Keratinocyte (primary cell): ENCODE measurements at regions not wholly inside any gene's neighbourhood (a gene's known extent, or its start where the extent isn't known, plus 50 kb on each side); places are given as distances from the start of the nearest gene placed in this dataset.

ENCODE experiments used
- DNase-seq: peaks from one replicate; pipeline ENCODE4 v3.0.0-alpha.2; 2011; ENCODE audit warnings: low read depth, missing footprints, low spot score
- FAIRE-seq: peaks from 2 replicates; lab custom pipeline; 2011; peaks lifted over from hg19 to GRCh38; lab: Jason Lieb, UNC
- H2AFZ ChIP-seq: 2 replicates; pipeline ENCODE4 v1.6.0; 2012; ENCODE audit warnings: low read length, control low read depth, inconsistent platforms; ENCODE audit not compliant: control insufficient read depth
- H3K27ac ChIP-seq: 2 replicates; pipeline ENCODE4 v1.5.1; 2011; ENCODE audit warnings: low read length; ENCODE audit not compliant: control insufficient read depth, insufficient read depth
- H3K27me3 ChIP-seq: 3 replicates; pipeline ENCODE4 v1.6.0; 2011; ENCODE audit warnings: low read length; ENCODE audit not compliant: control insufficient read depth, insufficient read depth; ENCODE audit errors: extremely low read depth
- H3K36me3 ChIP-seq, 2 experiments: 2 replicates in 1 of 2; 3 replicates in 1 of 2; pipeline ENCODE4 v1.5.1; 2011; ENCODE audit warnings: low read length in 2 of 2, mild to moderate bottlenecking in 1 of 2; ENCODE audit not compliant: control insufficient read depth in 2 of 2, insufficient read depth in 2 of 2; ENCODE audit errors: extremely low read depth in 1 of 2
- H3K4me1 ChIP-seq: 3 replicates; pipeline ENCODE4 v1.5.1; 2011; ENCODE audit warnings: low read length; ENCODE audit not compliant: control insufficient read depth, insufficient read depth; ENCODE audit errors: extremely low read depth
- H3K4me2 ChIP-seq: 3 replicates; pipeline ENCODE4 v1.6.0; 2011; ENCODE audit warnings: low read depth, low read length; ENCODE audit not compliant: control insufficient read depth, insufficient read depth; ENCODE audit errors: extremely low read depth
- H3K4me3 ChIP-seq, 3 experiments: fragments of 200-600 bp in 1 of 3; sonication (generic) in 1 of 3; 2 replicates in 2 of 3; 3 replicates in 1 of 3; pipeline ENCODE4 v1.5.1; 2011 to 2016; ENCODE audit warnings: low read length in 3 of 3, mild to moderate bottlenecking in 3 of 3, control low read depth in 2 of 3, inconsistent platforms in 1 of 3, low read depth in 1 of 3, mixed read lengths in 1 of 3, mixed run types in 1 of 3, moderate library complexity in 1 of 3; ENCODE audit not compliant: control insufficient read depth in 2 of 3, insufficient read depth in 2 of 3; ENCODE audit errors: extremely low read depth in 1 of 3
- H3K79me2 ChIP-seq: 2 replicates; pipeline ENCODE4 v1.6.0; 2012; ENCODE audit warnings: low read length; ENCODE audit not compliant: control insufficient read depth, insufficient read depth
- H3K9ac ChIP-seq: 3 replicates; pipeline ENCODE4 v1.6.0; 2011; ENCODE audit warnings: low read length; ENCODE audit not compliant: control insufficient read depth, insufficient read depth; ENCODE audit errors: extremely low read depth
- H3K9me1 ChIP-seq: 3 replicates; pipeline ENCODE4 v1.6.0; 2011; ENCODE audit warnings: low read length; ENCODE audit not compliant: control insufficient read depth, insufficient read depth; ENCODE audit errors: extremely low read depth
- H3K9me3 ChIP-seq: 2 replicates; pipeline ENCODE4 v1.5.1; 2012; ENCODE audit warnings: low read depth, low read length; ENCODE audit not compliant: control insufficient read depth
- H4K20me1 ChIP-seq: 3 replicates; pipeline ENCODE4 v1.6.0; 2011; ENCODE audit warnings: low read length; ENCODE audit not compliant: control insufficient read depth, insufficient read depth; ENCODE audit errors: extremely low read depth
- CTCF ChIP-seq, 3 experiments: IDR thresholded peaks in 1 of 3; conservative IDR thresholded peaks in 1 of 3; optimal IDR thresholded peaks in 1 of 3; 2 replicates in 2 of 3; 3 replicates in 1 of 3; pipeline versions ENCODE3 to v1.5.1; 2011; ENCODE audit warnings: low read length in 3 of 3, mild to moderate bottlenecking in 3 of 3, moderate library complexity in 2 of 3, control low read depth in 1 of 3, inconsistent platforms in 1 of 3; ENCODE audit not compliant: insufficient read depth in 2 of 3; ENCODE audit errors: extremely low read depth in 1 of 3
- EZH2 ChIP-seq: IDR thresholded peaks from one replicate; pipeline ENCODE4 v1.6.1; 2012; ENCODE audit warnings: inconsistent platforms, mild to moderate bottlenecking, low read length, moderate library complexity
- dilution Hi-C: fragments of 300-500 bp; cut with MboI; formaldehyde crosslinking; loops from one replicate; pipeline ENCODE4 v1.7.0; 2020; ENCODE audit warnings: low sequenced_read_pairs; ENCODE audit not compliant: extremely low pct_ligation_motif_present

GRCh38 chr14:84789012-84789411, 740.9 kb upstream of the FLRT2 start:
- H3K9me3 ChIP-seq = no peaks in the 10 kb centered on the region

GRCh38 chr14:84792722-84793410, 737.1 kb upstream of the FLRT2 start:
- Histone ChIP-seq H3K79me2 (no peaks in the 10 kb centered on the region), H3K27ac (no peak overlapping the region), H2AFZ (no peak overlapping the region), H3K36me3 (no peaks in the 10 kb centered on the region), H3K4me3 (no peak overlapping the region), H3K27me3 (no peaks in the 10 kb centered on the region), H3K9me3 (no peaks in the 10 kb centered on the region), H3K9ac (no peak overlapping the region), H4K20me1 (no peaks in the 10 kb centered on the region), H3K4me2 (no peak overlapping the region), H3K9me1 (no peaks in the 10 kb centered on the region), H3K4me1 (no peaks in the 10 kb centered on the region)
- no peak for DNase-seq
- TF ChIP-seq EZH2 (no peak), CTCF (optimal IDR thresholded peaks at IDR 0.05 in 1 of 3, IDR thresholded peaks at IDR 0.05 in 1 of 3, conservative IDR thresholded peaks at IDR 0.05 in 1 of 3; ENCODE audit: extremely low read depth in 1 of 3, insufficient read depth in 2 of 3, low read length in 3 of 3) (no peak)
- FAIRE-seq = no peak
- dilution Hi-C loops = no loop called here

More at GRCh38 chr14:84789012-84789411, 740.9 kb upstream of the FLRT2 start:
- Histone ChIP-seq H3K4me3 (no peak overlapping the region), H3K9ac (no peak overlapping the region), H3K4me1 (no peaks in the 10 kb centered on the region), H3K27ac (no peak overlapping the region), H3K9me1 (no peaks in the 10 kb centered on the region), H3K4me2 (no peak overlapping the region), H3K79me2 (no peaks in the 10 kb centered on the region), H2AFZ (no peak overlapping the region), H3K36me3 (no peaks in the 10 kb centered on the region), H4K20me1 (no peaks in the 10 kb centered on the region), H3K27me3 (no peaks in the 10 kb centered on the region)
- TF ChIP-seq CTCF (optimal IDR thresholded peaks at IDR 0.05 in 1 of 3, IDR thresholded peaks at IDR 0.05 in 1 of 3, conservative IDR thresholded peaks at IDR 0.05 in 1 of 3; ENCODE audit: extremely low read depth in 1 of 3, insufficient read depth in 2 of 3, low read length in 3 of 3) (no peak), EZH2 (no peak)
- FAIRE-seq = no peak
- no peak for DNase-seq
- dilution Hi-C loops = no loop called here
